CD4-positive, alpha-beta T cell treated with Interleukin-2 at 100 ng/mL for 4 hours (primary cell): ENCODE measurements at regions not wholly inside any gene's neighbourhood (a gene's known extent, or its start where the extent isn't known, plus 50 kb on each side); places are given as distances from the start of the nearest gene placed in this dataset.

ENCODE experiments used
- DNase-seq: peaks from one replicate; pipeline ENCODE4 v3.0.0-alpha.2; 2020; ENCODE audit warnings: low spot score

- DNase-seq: no peak
These were observed 206.9 kb downstream of the TFAP2C start for GRCh38 chr20:56835829-56836550.

GRCh38 chr20:56839222-56839621 is 210.1 kb downstream of the TFAP2C start:
- no peak for DNase-seq

- DNase-seq: no peak
These were observed 210.7 kb downstream of the TFAP2C start for GRCh38 chr20:56839786-56840185.

GRCh38 chr20:56840716-56841261 is 211.7 kb downstream of the TFAP2C start:
- DNase-seq: no peak

- DNase-seq: no peak
These were observed 212.3 kb downstream of the TFAP2C start for GRCh38 chr20:56841346-56841908.

GRCh38 chr20:56842056-56842455 is 212.9 kb downstream of the TFAP2C start:
- no peak for DNase-seq

- DNase-seq: no peak
These were observed 214.3 kb downstream of the TFAP2C start for GRCh38 chr20:56843386-56843785.

- no peak for DNase-seq
These were observed 214.7 kb downstream of the TFAP2C start for GRCh38 chr20:56843817-56844216.

- no peak for DNase-seq
These were observed 216.5 kb downstream of the TFAP2C start for GRCh38 chr20:56845546-56846086.

- DNase-seq: no peak
These were observed 219.5 kb downstream of the TFAP2C start for GRCh38 chr20:56848561-56848960.

GRCh38 chr20:56851552-56851951 is 222.4 kb downstream of the TFAP2C start:
- no peak for DNase-seq

GRCh38 chr20:56855708-56856107 is 226.6 kb downstream of the TFAP2C start:
- DNase-seq: no peak

- DNase-seq: no peak
These were observed 228.8 kb downstream of the TFAP2C start for GRCh38 chr20:56857950-56858349.

GRCh38 chr20:56859039-56859800 is 230.1 kb downstream of the TFAP2C start:
- no peak for DNase-seq

- DNase-seq: no peak
These were observed 230.7 kb downstream of the TFAP2C start for GRCh38 chr20:56859801-56860261.

GRCh38 chr20:56860413-56860812 is 231.3 kb downstream of the TFAP2C start:
- no peak for DNase-seq

- DNase-seq: no peak
These were observed 232.5 kb downstream of the TFAP2C start for GRCh38 chr20:56861590-56861989.

GRCh38 chr20:56865055-56865454 is 235.9 kb downstream of the TFAP2C start:
- no peak for DNase-seq

GRCh38 chr20:56867128-56867527 is 238.0 kb downstream of the TFAP2C start:
- DNase-seq: no peak

- DNase-seq: no peak
These were observed 239.6 kb downstream of the TFAP2C start for GRCh38 chr20:56868746-56869145.

GRCh38 chr20:56870271-56870670 is 241.2 kb downstream of the TFAP2C start:
- DNase-seq: no peak

- DNase-seq: no peak
These were observed 242.6 kb downstream of the TFAP2C start for GRCh38 chr20:56871691-56872090.
